ENCODE measurements at regions not wholly inside any gene's neighbourhood (a gene's known extent, or its start where the extent isn't known, plus 50 kb on each side); places are given as distances from the start of the nearest gene placed in this dataset.

DNA sequence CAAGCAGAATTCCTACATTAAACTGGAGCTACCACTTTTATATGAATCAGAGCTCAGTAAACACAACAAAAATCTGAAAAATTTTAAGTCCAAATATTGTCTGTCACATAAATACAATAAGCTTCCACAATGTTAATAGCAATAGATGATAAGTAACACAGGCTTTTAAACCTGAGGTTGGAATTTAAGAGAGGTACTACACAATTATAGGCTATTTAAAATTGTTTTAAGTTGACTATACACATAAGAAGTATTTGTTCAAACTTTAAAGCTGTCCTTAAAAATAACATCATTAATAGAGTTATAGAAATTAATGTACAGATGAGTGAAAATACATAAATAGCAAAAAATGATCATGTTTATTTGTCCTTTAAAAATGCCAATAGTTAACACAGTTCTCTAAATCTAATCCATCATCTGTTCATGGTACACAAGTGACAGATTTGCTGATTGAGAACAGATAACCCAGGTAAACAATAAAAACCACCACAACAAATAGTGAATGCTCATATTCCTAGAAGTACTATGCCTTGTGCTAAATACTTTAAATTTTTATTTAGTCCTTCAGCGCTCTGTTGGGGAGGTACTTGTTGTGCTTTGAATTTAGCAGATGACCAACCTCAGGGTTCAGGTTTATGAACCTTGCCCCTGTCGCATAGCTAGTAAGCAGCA, 382.3 kb upstream of the ID4 start:
- no peaks in the 10 kb centered on the region for H4K20me1 ChIP-seq (ENCODE audit: control insufficient read depth, insufficient read depth)
- TF ChIP-seq, protein P1, sequence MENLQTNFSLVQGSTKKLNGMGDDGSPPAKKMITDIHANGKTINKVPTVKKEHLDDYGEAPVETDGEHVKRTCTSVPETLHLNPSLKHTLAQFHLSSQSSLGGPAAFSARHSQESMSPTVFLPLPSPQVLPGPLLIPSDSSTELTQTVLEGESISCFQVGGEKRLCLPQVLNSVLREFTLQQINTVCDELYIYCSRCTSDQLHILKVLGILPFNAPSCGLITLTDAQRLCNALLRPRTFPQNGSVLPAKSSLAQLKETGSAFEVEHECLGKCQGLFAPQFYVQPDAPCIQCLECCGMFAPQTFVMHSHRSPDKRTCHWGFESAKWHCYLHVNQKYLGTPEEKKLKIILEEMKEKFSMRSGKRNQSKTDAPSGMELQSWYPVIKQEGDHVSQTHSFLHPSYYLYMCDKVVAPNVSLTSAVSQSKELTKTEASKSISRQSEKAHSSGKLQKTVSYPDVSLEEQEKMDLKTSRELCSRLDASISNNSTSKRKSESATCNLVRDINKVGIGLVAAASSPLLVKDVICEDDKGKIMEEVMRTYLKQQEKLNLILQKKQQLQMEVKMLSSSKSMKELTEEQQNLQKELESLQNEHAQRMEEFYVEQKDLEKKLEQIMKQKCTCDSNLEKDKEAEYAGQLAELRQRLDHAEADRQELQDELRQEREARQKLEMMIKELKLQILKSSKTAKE (IDR thresholded peaks at IDR 0.05; ENCODE audit: low read depth, poor library complexity, severe bottlenecking): no peak
- TF ChIP-seq SMAD1 (IDR thresholded peaks at IDR 0.05; ENCODE audit: low read depth, partially characterized antibody) (no peak), ETV6 (conservative IDR thresholded peaks at IDR 0.05 in 1 of 2, IDR thresholded peaks at IDR 0.05 in 1 of 2; ENCODE audit: borderline replicate concordance in 1 of 2, low read depth in 1 of 2) (no peak), STAT3 (IDR thresholded peaks at IDR 0.05; ENCODE audit: low read depth, low read length) (no peak), KAT2A (conservative IDR thresholded peaks at IDR 0.05; ENCODE audit: control insufficient read depth, low read depth, low read length) (no peak), FOS (IDR thresholded peaks at IDR 0.05; ENCODE audit: borderline replicate concordance, extremely low read depth, insufficient read length) (no peak), SREBF2 (IDR thresholded peaks at IDR 0.05; ENCODE audit: low read length) (no peak), JUND (IDR thresholded peaks at IDR 0.05; ENCODE audit: low read depth, low read length) (no peak), TCF7 (IDR thresholded peaks at IDR 0.05; ENCODE audit: borderline replicate concordance) (no peak), NFXL1 (IDR thresholded peaks at IDR 0.05; ENCODE audit: borderline replicate concordance) (no peak)
- TF ChIP-seq, protein P2, sequence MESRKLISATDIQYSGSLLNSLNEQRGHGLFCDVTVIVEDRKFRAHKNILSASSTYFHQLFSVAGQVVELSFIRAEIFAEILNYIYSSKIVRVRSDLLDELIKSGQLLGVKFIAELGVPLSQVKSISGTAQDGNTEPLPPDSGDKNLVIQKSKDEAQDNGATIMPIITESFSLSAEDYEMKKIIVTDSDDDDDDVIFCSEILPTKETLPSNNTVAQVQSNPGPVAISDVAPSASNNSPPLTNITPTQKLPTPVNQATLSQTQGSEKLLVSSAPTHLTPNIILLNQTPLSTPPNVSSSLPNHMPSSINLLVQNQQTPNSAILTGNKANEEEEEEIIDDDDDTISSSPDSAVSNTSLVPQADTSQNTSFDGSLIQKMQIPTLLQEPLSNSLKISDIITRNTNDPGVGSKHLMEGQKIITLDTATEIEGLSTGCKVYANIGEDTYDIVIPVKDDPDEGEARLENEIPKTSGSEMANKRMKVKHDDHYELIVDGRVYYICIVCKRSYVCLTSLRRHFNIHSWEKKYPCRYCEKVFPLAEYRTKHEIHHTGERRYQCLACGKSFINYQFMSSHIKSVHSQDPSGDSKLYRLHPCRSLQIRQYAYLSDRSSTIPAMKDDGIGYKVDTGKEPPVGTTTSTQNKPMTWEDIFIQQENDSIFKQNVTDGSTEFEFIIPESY (IDR thresholded peaks at IDR 0.05): no peak
- FAIRE-seq: no peak
- no peak overlapping the region for H3K4me3 ChIP-seq
- no peaks in the 10 kb centered on the region for H3K4me1 ChIP-seq (ENCODE audit: control insufficient read depth, insufficient read depth, low read length)
- H3K36me3 ChIP-seq (ENCODE audit: control insufficient read depth in 2 of 2, insufficient read depth in 2 of 2, low read length in 1 of 2): no peaks in the 10 kb centered on the region
- BruUV-seq (replicated peaks): no TSS peak
- ChIA-PET RAD21 (ENCODE audit: unreplicated experiment) (no interaction called here), POLR2A (no interaction called here), SMC1A (ENCODE audit: uncharacterized antibody, unreplicated experiment) (interaction anchor here (0.8 to 1.4 kb wide), 3 partner anchors 12 to 13 kb away, joined by 3 to 4 read pairs (median 3); no protein-coding TSS in a partner anchor), CTCF (interaction anchor here (0.6 to 1.1 kb wide), 2 partner anchors 17 to 21 kb away, joined by 3 read pairs; no protein-coding TSS in a partner anchor)
- ATAC-seq: no peak
- H3K27ac ChIP-seq (ENCODE audit: control insufficient read depth, insufficient read depth): no peak overlapping the region
- no peak overlapping the region for H3K9ac ChIP-seq (ENCODE audit: control insufficient read depth, insufficient read depth, low read length)
- 40% methylated on average over 2 of the region's 2 CpGs for WGBS (ENCODE audit: insufficient coverage, insufficient replicate concordance, low lambda C conversion rate, missing lambda C conversion rate)
- in situ Hi-C loops (cut with MboI): no loop called here
- H3K9me3 ChIP-seq (replicated peaks; ENCODE audit: control insufficient read depth, insufficient read depth, low read length): no peaks in the 10 kb centered on the region
- H3K79me2 ChIP-seq (ENCODE audit: control insufficient read depth, insufficient read depth, low read length): no peaks in the 10 kb centered on the region
- H3K27me3 ChIP-seq (replicated peaks in 1 of 2; ENCODE audit: control insufficient read depth in 2 of 2, insufficient read depth in 2 of 2, low read length in 1 of 2): no peaks in the 10 kb centered on the region
- intact Hi-C loops (cut with micrococcal nuclease; ENCODE audit: unreplicated experiment): no loop called here
- H3K4me2 ChIP-seq (ENCODE audit: control insufficient read depth, insufficient read depth): no peak overlapping the region
- no peak for DNase-seq (ENCODE audit: low read depth, low spot score)
- H2AFZ ChIP-seq (ENCODE audit: control insufficient read depth, low read depth, low read length): no peak overlapping the region

Measured in GM12878 (cell line).